Caco-2 (cell line): ENCODE measurements at regions not wholly inside any gene's neighbourhood (a gene's known extent, or its start where the extent isn't known, plus 50 kb on each side); places are given as distances from the start of the nearest gene placed in this dataset.

Experiments used
- BruUV-seq: library from RNA; stranded (reverse); fragments of 400-500 nt; replicated peaks from 2 replicates; lab custom pipeline; 2021; lab: Mats Ljungman, UMichigan
- CTCF ChIA-PET: fragments of 300-600 bp; sonication (Branson Sonifier 250); formaldehyde crosslinking; loops from one replicate; lab custom pipeline; 2022; ENCODE audit warnings: antibody characterized with exemption; lab: Charles Lee
- POLR2A ChIA-PET: fragments of 300-600 bp; sonication (Branson Sonifier 250); formaldehyde crosslinking; loops from one replicate; lab custom pipeline; 2022; ENCODE audit warnings: antibody characterized with exemption; lab: Charles Lee
- DNase-seq, 2 experiments: peaks; one replicate each; pipeline versions ENCODE4 v3.0.0 to v3.0.0-alpha.2; 2020 to 2022
- H3K27me3 ChIP-seq: replicated peaks from 2 replicates; pipeline ENCODE4 v1.6.0; 2011; ENCODE audit warnings: low read length; ENCODE audit not compliant: control insufficient read depth, insufficient read depth
- H3K36me3 ChIP-seq: 2 replicates; pipeline ENCODE4 v1.5.1; 2011; ENCODE audit warnings: low read length; ENCODE audit not compliant: control insufficient read depth, insufficient read depth
- H3K4me1 ChIP-seq: fragments of 250-450 bp; sonication (Bioruptor Pico); 2 replicates; pipeline ENCODE4 v1.5.1; 2020; ENCODE audit warnings: mild to moderate bottlenecking
- H3K4me3 ChIP-seq: 2 replicates; pipeline ENCODE4 v1.5.1; 2011; ENCODE audit warnings: low read depth, mild to moderate bottlenecking, control low read depth, low read length
- H3K9me3 ChIP-seq: fragments of 250-450 bp; sonication (Bioruptor Pico); 2 replicates; pipeline ENCODE4 v1.5.1; 2020; ENCODE audit warnings: mild to moderate bottlenecking, moderate library complexity
- H3K27ac Mint-ChIP-seq: one replicate; pipeline ENCODE4 v1.8.0; 2022; ENCODE audit warnings: mixed read lengths; ENCODE audit not compliant: unreplicated experiment
- H3K27me3 Mint-ChIP-seq: one replicate; pipeline ENCODE4 v1.8.0; 2022; ENCODE audit warnings: mixed read lengths; ENCODE audit not compliant: insufficient read depth, unreplicated experiment
- H3K36me3 Mint-ChIP-seq: one replicate; pipeline ENCODE4 v1.8.0; 2022; ENCODE audit warnings: mild to moderate bottlenecking, mixed read lengths; ENCODE audit not compliant: insufficient read depth, unreplicated experiment
- H3K4me1 Mint-ChIP-seq: one replicate; pipeline ENCODE4 v1.8.0; 2022; ENCODE audit warnings: low read depth, mixed read lengths; ENCODE audit not compliant: unreplicated experiment
- H3K4me3 Mint-ChIP-seq: one replicate; pipeline ENCODE4 v1.8.0; 2022; ENCODE audit warnings: mild to moderate bottlenecking, moderate library complexity, mixed read lengths; ENCODE audit not compliant: unreplicated experiment
- H3K9me3 Mint-ChIP-seq: one replicate; pipeline ENCODE4 v1.8.0; 2022; ENCODE audit warnings: mixed read lengths; ENCODE audit not compliant: unreplicated experiment
- intact Hi-C: fragments of 100-400 bp; cut with micrococcal nuclease; formaldehyde crosslinking; loops from one replicate; pipeline ENCODE4 v1.10.0; 2022; ENCODE audit not compliant: unreplicated experiment
- TF ChIP-seq, protein P1 (sequence below), 2 experiments: fragments of 200-600 bp in 1 of 2; IDR thresholded peaks; 1 replicate in 1 of 2; 2 replicates in 1 of 2; pipeline versions ENCODE4 v1.5.1 to v1.8.0; 2011 to 2022; ENCODE audit warnings: antibody characterized with exemption in 1 of 2, control low read depth in 1 of 2, inconsistent platforms in 1 of 2, low read depth in 1 of 2, low read length in 1 of 2, mild to moderate bottlenecking in 1 of 2, moderate library complexity in 1 of 2; ENCODE audit not compliant: insufficient read depth in 1 of 2, severe bottlenecking in 1 of 2, unreplicated experiment in 1 of 2

DNA sequence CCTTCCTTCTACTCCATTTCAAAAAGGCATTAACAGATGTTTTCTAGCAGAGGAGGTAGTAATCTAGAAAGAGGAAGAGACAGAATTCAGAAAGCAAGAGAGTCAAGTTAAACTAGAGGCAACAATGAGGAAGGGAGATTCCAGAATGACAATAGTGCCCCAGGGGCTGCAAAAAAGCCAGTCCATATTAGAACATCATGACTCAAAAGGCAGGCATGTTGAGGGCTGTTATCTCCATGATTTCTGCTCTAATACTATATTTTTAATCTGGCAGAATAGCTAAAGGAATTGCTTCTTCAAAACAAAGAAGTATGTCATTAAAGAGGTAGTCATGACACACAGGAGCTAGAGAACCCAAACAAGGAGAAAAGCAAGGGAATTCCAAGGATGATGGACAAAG, 599.6 kb downstream of the INHBA start:
- BruUV-seq, result no TSS peak
- ChIA-PET CTCF (no interaction called here), POLR2A (no interaction called here)
- Histone ChIP-seq H3K4me1 (peaks cover 17% of the 10 kb centered on the region), H3K9me3 (no peaks in the 10 kb centered on the region), H3K27me3 (no peaks in the 10 kb centered on the region), H3K36me3 (no peaks in the 10 kb centered on the region), H3K4me3 (no peak overlapping the region)
- Mint-ChIP-seq H3K4me3 (no peak overlapping the region), H3K36me3 (peaks cover 6% of the 10 kb centered on the region), H3K27ac (no peak overlapping the region), H3K4me1 (peaks cover 11% of the 10 kb centered on the region), H3K27me3 (no peaks in the 10 kb centered on the region), H3K9me3 (peaks cover 13% of the 10 kb centered on the region)
- TF ChIP-seq, protein P1, sequence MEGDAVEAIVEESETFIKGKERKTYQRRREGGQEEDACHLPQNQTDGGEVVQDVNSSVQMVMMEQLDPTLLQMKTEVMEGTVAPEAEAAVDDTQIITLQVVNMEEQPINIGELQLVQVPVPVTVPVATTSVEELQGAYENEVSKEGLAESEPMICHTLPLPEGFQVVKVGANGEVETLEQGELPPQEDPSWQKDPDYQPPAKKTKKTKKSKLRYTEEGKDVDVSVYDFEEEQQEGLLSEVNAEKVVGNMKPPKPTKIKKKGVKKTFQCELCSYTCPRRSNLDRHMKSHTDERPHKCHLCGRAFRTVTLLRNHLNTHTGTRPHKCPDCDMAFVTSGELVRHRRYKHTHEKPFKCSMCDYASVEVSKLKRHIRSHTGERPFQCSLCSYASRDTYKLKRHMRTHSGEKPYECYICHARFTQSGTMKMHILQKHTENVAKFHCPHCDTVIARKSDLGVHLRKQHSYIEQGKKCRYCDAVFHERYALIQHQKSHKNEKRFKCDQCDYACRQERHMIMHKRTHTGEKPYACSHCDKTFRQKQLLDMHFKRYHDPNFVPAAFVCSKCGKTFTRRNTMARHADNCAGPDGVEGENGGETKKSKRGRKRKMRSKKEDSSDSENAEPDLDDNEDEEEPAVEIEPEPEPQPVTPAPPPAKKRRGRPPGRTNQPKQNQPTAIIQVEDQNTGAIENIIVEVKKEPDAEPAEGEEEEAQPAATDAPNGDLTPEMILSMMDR (IDR thresholded peaks at IDR 0.05; ENCODE audit: insufficient read depth in 1 of 2, low read depth in 1 of 2, low read length in 1 of 2, severe bottlenecking in 1 of 2, unreplicated experiment in 1 of 2), result no peak
- intact Hi-C loops, result no loop called here
- no peak for DNase-seq

DNA sequence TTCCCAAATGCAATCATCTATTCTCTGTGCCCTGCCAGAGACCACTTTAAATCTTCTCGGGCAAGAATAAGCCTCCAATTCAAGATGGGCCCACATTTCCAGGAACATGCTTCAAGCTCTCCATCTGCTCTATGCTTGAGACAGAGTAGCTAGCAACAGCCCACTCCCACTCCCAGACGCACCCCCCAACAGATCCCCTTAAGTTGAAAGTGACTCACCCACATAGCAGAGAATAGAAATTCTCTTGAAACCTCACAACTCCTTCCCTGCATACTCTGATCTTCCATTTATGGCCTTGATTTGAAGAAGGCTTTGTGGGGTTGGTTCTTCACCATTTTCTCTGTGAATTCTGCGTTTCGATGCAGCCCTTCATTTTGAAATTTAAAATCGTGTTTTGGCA, 604.0 kb downstream of the INHBA start:
- TF ChIP-seq, protein P1 (IDR thresholded peaks at IDR 0.05; ENCODE audit: insufficient read depth in 1 of 2, low read depth in 1 of 2, low read length in 1 of 2, severe bottlenecking in 1 of 2, unreplicated experiment in 1 of 2), result no peak
- Histone ChIP-seq H3K36me3 (no peaks in the 10 kb centered on the region), H3K9me3 (no peaks in the 10 kb centered on the region), H3K4me1 (no peaks in the 10 kb centered on the region), H3K4me3 (no peak overlapping the region), H3K27me3 (no peaks in the 10 kb centered on the region)
- no peak overlapping the region for H3K27ac Mint-ChIP-seq
- H3K4me1 Mint-ChIP-seq, result no peaks in the 10 kb centered on the region
- no peak for DNase-seq
- H3K9me3 Mint-ChIP-seq, result peaks cover 13% of the 10 kb centered on the region
- ChIA-PET POLR2A (no interaction called here), CTCF (no interaction called here)
- H3K27me3 Mint-ChIP-seq, result no peaks in the 10 kb centered on the region
- intact Hi-C loops, result no loop called here
- no peak overlapping the region for H3K4me3 Mint-ChIP-seq
- no peaks in the 10 kb centered on the region for H3K36me3 Mint-ChIP-seq
- no TSS peak for BruUV-seq

DNA sequence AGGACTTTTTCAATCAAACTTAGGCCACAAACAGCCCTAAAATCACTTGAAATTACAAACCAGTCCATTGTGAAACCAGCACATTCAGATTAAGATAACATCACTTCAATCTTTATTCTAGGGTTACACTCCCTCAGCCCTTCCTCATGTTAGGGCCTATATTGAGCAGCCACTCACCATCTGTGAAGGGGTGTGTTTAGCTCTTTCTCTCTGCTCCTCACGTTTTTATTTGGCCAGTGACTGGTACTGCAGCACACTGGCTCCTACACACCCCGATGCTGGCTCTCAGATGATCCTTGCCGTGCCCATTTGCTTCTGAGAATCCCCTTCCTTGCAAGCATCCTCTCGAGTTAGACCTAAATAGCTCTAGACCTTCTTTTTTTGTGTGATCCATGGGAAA, 604.5 kb downstream of the INHBA start:
- ChIA-PET POLR2A (no interaction called here), CTCF (no interaction called here)
- TF ChIP-seq, protein P1 (IDR thresholded peaks at IDR 0.05; ENCODE audit: insufficient read depth in 1 of 2, low read depth in 1 of 2, low read length in 1 of 2, severe bottlenecking in 1 of 2, unreplicated experiment in 1 of 2), result no peak
- no peaks in the 10 kb centered on the region for H3K27me3 ChIP-seq
- no peaks in the 10 kb centered on the region for H3K9me3 ChIP-seq
- no peaks in the 10 kb centered on the region for H3K4me1 ChIP-seq
- no peaks in the 10 kb centered on the region for H3K36me3 ChIP-seq
- DNase-seq, result no peak
- Mint-ChIP-seq H3K4me1 (no peaks in the 10 kb centered on the region), H3K9me3 (peaks cover 13% of the 10 kb centered on the region), H3K4me3 (no peak overlapping the region), H3K36me3 (no peaks in the 10 kb centered on the region), H3K27me3 (no peaks in the 10 kb centered on the region), H3K27ac (no peak overlapping the region)
- H3K4me3 ChIP-seq, result no peak overlapping the region
- BruUV-seq, result no TSS peak
- intact Hi-C loops, result no loop called here
